K562 (cell line): ENCODE measurements at regions not wholly inside any gene's neighbourhood (a gene's known extent, or its start where the extent isn't known, plus 50 kb on each side); places are given as distances from the start of the nearest gene placed in this dataset.

ENCODE experiments used
- ATAC-seq: fragments of 200-7000 bp; cut with Tn5 transposase; 3 replicates; pipeline ENCODE4 v1.9.1; 2020; ENCODE audit warnings: moderate library complexity
- BruUV-seq: library from RNA; stranded (reverse); fragments of 400-500 nt; replicated peaks from 2 replicates; lab custom pipeline; 2021; lab: Mats Ljungman, UMichigan
- CTCF ChIA-PET: fragments of 300-600 bp; formaldehyde crosslinking; extraction: SDS; loops from one replicate; lab custom pipeline; 2021; ENCODE audit warnings: low intra/inter-chr PET ratio; lab: Yijun Ruan, JAX
- POLR2A ChIA-PET: fragments of 300-600, 350-650 bp; sonication (Branson Sonifier 250); formaldehyde crosslinking; extraction: SDS; loops from one replicate; lab custom pipeline; 2021; ENCODE audit warnings: antibody characterized with exemption, inconsistent platforms; lab: Yijun Ruan, JAX
- DNase-seq, 4 experiments: peaks; one replicate each; pipeline versions ENCODE4 v3.0.0 to v3.0.0-alpha.2; 2011 to 2018; ENCODE audit warnings: low spot score in 3 of 4, mixed read lengths in 3 of 4; ENCODE audit errors: extremely low read depth in 1 of 4
- FAIRE-seq: peaks from 2 replicates; lab custom pipeline; 2011; peaks lifted over from hg19 to GRCh38; lab: Jason Lieb, UNC
- H2AFZ ChIP-seq: 2 replicates; pipeline ENCODE4 v1.6.0; 2011; ENCODE audit warnings: low read depth, low read length, control low read depth, inconsistent platforms
- H3K27ac ChIP-seq: fragments of 200-600 bp; 3 replicates; pipeline ENCODE4 v1.8.0; 2011; ENCODE audit warnings: low read depth, mild to moderate bottlenecking, control low read depth, inconsistent platforms, low read length, moderate library complexity, mixed read lengths; ENCODE audit errors: extremely low read depth
- H3K27me3 ChIP-seq, 2 experiments: fragments of 300-600 bp in 1 of 2; 2 replicates in 1 of 2; 3 replicates in 1 of 2; pipeline versions ENCODE4 v1.6.0 to v1.8.0; 2011; ENCODE audit warnings: inconsistent platforms in 2 of 2, low read length in 2 of 2, mild to moderate bottlenecking in 1 of 2, mixed read lengths in 1 of 2, moderate library complexity in 1 of 2; ENCODE audit not compliant: control insufficient read depth in 2 of 2, insufficient read depth in 2 of 2
- H3K36me3 ChIP-seq: fragments of 300-600 bp; 3 replicates; pipeline ENCODE4 v1.8.0; 2011; ENCODE audit warnings: mild to moderate bottlenecking, low read length, inconsistent platforms; ENCODE audit not compliant: control insufficient read depth, insufficient read depth
- H3K4me1 ChIP-seq, 2 experiments: fragments of 200-600 bp in 1 of 2; replicated peaks in 1 of 2; 2 replicates in 1 of 2; 3 replicates in 1 of 2; pipeline versions ENCODE4 v1.5.1 to v1.8.0; 2011; ENCODE audit warnings: inconsistent platforms in 2 of 2, low read length in 2 of 2, mild to moderate bottlenecking in 1 of 2, mixed read lengths in 1 of 2, moderate library complexity in 1 of 2; ENCODE audit not compliant: control insufficient read depth in 2 of 2, insufficient read depth in 2 of 2
- H3K4me2 ChIP-seq: 2 replicates; pipeline ENCODE4 v1.6.1; 2011; ENCODE audit warnings: low read length, control low read depth, inconsistent platforms, mixed read lengths; ENCODE audit not compliant: insufficient read depth
- H3K4me3 ChIP-seq: fragments of 200-600 bp; sonication (generic), shearing (Covaris generic); 2 replicates; pipeline ENCODE4 v1.5.1; 2016; ENCODE audit warnings: control low read depth, inconsistent platforms
- H3K79me2 ChIP-seq: fragments of 200-600 bp; 3 replicates; pipeline ENCODE4 v1.8.0; 2011; ENCODE audit warnings: low read length, inconsistent platforms; ENCODE audit not compliant: control insufficient read depth, insufficient read depth
- H3K9ac ChIP-seq, 2 experiments: 2 replicates each; pipeline versions ENCODE4 v1.6.0 to v1.6.1; 2011; ENCODE audit warnings: low read depth in 2 of 2, low read length in 2 of 2, control low read depth in 1 of 2, inconsistent platforms in 1 of 2, mild to moderate bottlenecking in 1 of 2, mixed read lengths in 1 of 2; ENCODE audit not compliant: insufficient read depth in 1 of 2
- H3K9me1 ChIP-seq: one replicate; pipeline ENCODE4 v1.6.0; 2011; ENCODE audit warnings: inconsistent platforms, mild to moderate bottlenecking, low read length, moderate library complexity; ENCODE audit not compliant: control insufficient read depth, insufficient read depth
- H3K9me3 ChIP-seq: replicated peaks from 2 replicates; pipeline ENCODE4 v1.5.1; 2011; ENCODE audit warnings: low read depth, low read length, inconsistent platforms; ENCODE audit not compliant: control insufficient read depth, insufficient read depth
- H4K20me1 ChIP-seq: replicated peaks from 2 replicates; pipeline ENCODE4 v1.6.1; 2011; ENCODE audit warnings: low read length, inconsistent platforms, mixed read lengths; ENCODE audit not compliant: control insufficient read depth, insufficient read depth
- AFF1 ChIP-seq, 2 experiments: fragments of 450-650 bp; IDR thresholded peaks; 2 replicates each; pipeline ENCODE4 v1.6.1; 2018; ENCODE audit warnings: mild to moderate bottlenecking in 2 of 2, low read depth in 1 of 2; ENCODE audit not compliant: partially characterized antibody in 2 of 2
- MCM3 ChIP-seq: fragments of 450-650 bp; IDR thresholded peaks from 2 replicates; pipeline ENCODE4 v1.6.1; 2016
- MECOM ChIP-seq: fragments of 250-450 bp; sonication (Bioruptor Pico); IDR thresholded peaks from 2 replicates; pipeline ENCODE4 v1.8.0; 2022; ENCODE audit warnings: inconsistent platforms
- U2AF2 ChIP-seq: fragments of 200-400 bp; formaldehyde crosslinking; optimal IDR thresholded peaks from 2 replicates; pipeline ENCODE3; 2017; ENCODE audit warnings: low read depth, mild to moderate bottlenecking, low read length
- USF2 ChIP-seq: sonication (generic); formaldehyde crosslinking; IDR thresholded peaks from 2 replicates; pipeline ENCODE4 v1.5.0; 2020; ENCODE audit warnings: missing genetic modification reagents
- WGBS: fragments of 100-300 bp; shearing (Covaris generic); methylation state at CpG from one replicate; pipeline ENCODE4 v1.1.6; 2016; ENCODE audit warnings: low coverage, mixed read lengths; ENCODE audit not compliant: insufficient coverage; ENCODE audit errors: missing lambda C conversion rate; 5-methylcytosine and 5-hydroxymethylcytosine counted together
- in situ Hi-C: fragments of 300-500 bp; cut with MboI; formaldehyde crosslinking; loops from 4 replicates; pipeline ENCODE4 v1.15.0; 2018; ENCODE audit warnings: inconsistent platforms, mixed read lengths
- intact Hi-C: fragments of 100-400 bp; cut with micrococcal nuclease; formaldehyde crosslinking; loops from 2 replicates; pipeline ENCODE4 v1.14.2; 2022
- TF ChIP-seq, protein P1 (sequence below): IDR thresholded peaks from 2 replicates; pipeline ENCODE4 v1.6.1; 2012; ENCODE audit warnings: low read depth, low read length, improper control_type of control experiment, borderline replicate concordance

DNA sequence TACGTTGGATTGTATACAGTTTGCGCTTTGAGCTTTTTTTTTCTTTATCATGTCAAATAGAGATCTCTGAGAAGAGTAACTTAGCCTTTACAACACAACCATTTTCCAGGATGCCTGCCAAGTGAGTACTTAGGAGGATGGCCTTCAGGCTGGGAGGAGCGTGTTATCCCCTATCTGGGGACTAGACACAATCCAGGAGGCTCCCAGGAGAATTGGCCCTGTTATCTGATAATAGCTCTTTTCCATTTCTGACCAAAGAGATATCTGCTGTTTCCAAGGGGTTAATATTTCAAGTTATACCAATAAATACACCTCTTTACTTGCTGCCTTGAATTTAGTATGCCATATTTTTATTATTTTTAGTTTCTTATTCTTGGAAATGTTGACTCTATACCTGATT is 169.5 kb upstream of the SMARCAD1 start:
- TF ChIP-seq MECOM (CRISPR knock-in tag) (no peak), U2AF2 (no peak), MCM3 (no peak), AFF1 (IDR thresholded peaks at IDR 0.05; ENCODE audit: low read depth in 1 of 2, partially characterized antibody in 2 of 2) (no peak), USF2 (CRISPR knock-in tag) (no peak)
- TF ChIP-seq, protein P1, sequence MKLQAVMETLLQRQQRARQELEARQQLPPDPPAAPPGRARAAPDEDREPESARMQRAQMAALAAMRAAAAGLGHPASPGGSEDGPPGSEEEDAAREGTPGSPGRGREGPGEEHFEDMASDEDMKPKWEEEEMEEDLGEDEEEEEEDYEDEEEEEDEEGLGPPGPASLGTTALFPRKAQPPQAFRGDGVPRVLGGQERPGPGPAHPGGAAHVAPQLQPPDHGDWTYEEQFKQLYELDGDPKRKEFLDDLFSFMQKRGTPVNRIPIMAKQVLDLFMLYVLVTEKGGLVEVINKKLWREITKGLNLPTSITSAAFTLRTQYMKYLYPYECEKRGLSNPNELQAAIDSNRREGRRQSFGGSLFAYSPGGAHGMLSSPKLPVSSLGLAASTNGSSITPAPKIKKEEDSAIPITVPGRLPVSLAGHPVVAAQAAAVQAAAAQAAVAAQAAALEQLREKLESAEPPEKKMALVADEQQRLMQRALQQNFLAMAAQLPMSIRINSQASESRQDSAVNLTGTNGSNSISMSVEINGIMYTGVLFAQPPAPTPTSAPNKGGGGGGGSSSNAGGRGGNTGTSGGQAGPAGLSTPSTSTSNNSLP: no peak
- H3K9me3 ChIP-seq: no peaks in the 10 kb centered on the region
- no peaks in the 10 kb centered on the region for H4K20me1 ChIP-seq
- H3K9me1 ChIP-seq: no peaks in the 10 kb centered on the region
- ChIA-PET POLR2A (no interaction called here), CTCF (no interaction called here)
- no peaks in the 10 kb centered on the region for H3K4me1 ChIP-seq
- H3K36me3 ChIP-seq: no peaks in the 10 kb centered on the region
- no peak overlapping the region for H3K4me3 ChIP-seq
- no peaks in the 10 kb centered on the region for H3K27me3 ChIP-seq
- no peak overlapping the region for H2AFZ ChIP-seq
- H3K9ac ChIP-seq: no peak overlapping the region
- no peak overlapping the region for H3K27ac ChIP-seq
- DNase-seq: no peak
- WGBS: 22% methylated on average over 3 of the region's 3 CpGs
- no TSS peak for BruUV-seq
- H3K79me2 ChIP-seq: no peaks in the 10 kb centered on the region
- in situ Hi-C loops (no loop called here), intact Hi-C loops (no loop called here)
- no peak for FAIRE-seq
- no peak overlapping the region for H3K4me2 ChIP-seq
- ATAC-seq: no peak
